ENCODE measurements at regions not wholly inside any gene's neighbourhood (a gene's known extent, or its start where the extent isn't known, plus 50 kb on each side); places are given as distances from the start of the nearest gene placed in this dataset.

DNA sequence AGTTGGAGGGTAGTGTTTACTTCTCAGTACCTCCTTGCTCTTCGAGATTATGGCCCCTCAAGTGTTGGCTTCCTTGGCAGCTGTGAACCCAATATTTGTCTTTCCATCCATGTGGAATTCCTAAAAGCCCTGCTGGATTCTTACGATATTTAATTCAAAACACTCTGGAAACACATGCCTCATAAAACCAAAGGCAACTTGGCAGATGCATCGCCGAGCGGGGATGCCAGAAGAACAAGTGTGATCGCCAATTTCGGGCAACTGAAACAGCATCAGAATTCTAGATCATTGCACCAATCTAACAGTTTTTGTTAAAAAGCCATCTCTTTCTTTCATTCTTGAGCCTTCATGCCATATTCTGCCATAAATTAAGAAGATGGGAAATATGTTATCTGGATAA lies 934.4 kb downstream of the AACS start:
- Histone ChIP-seq H2AFZ (ENCODE audit: low read length) (no peak overlapping the region), H3K79me1 (ENCODE audit: low read depth, low read length) (no peaks in the 10 kb centered on the region), H3K9me3 (replicated peaks in 1 of 2; ENCODE audit: control insufficient read depth in 2 of 2, insufficient read depth in 1 of 2, low read depth in 1 of 2, low read length in 2 of 2) (peaks cover 0 to 3% of the 10 kb centered on the region in 2 donors), H3K23ac (ENCODE audit: low read depth, low read length, poor library complexity) (no peak overlapping the region), H4K8ac (ENCODE audit: low read depth, low read length) (no peak overlapping the region), H3K4me2 (ENCODE audit: insufficient read depth, low read length, poor library complexity, severe bottlenecking) (no peak overlapping the region), H2BK5ac (ENCODE audit: low read length) (no peak overlapping the region), H3K27me3 (ENCODE audit: control insufficient read depth in 3 of 3, insufficient read depth in 3 of 3, low read depth in 1 of 3, low read length in 3 of 3) (no peaks in the 10 kb centered on the region), H2AK5ac (ENCODE audit: low read depth, low read length) (no peak overlapping the region), H2BK15ac (ENCODE audit: low read length) (no peak overlapping the region), H3K18ac (ENCODE audit: low read length) (no peak overlapping the region), H3K36me3 (replicated peaks in 1 of 2; ENCODE audit: control insufficient read depth in 2 of 2, insufficient read depth in 2 of 2, low read length in 2 of 2) (no peaks in the 10 kb centered on the region), H3K4ac (ENCODE audit: low read length) (no peak overlapping the region), H3K9ac (ENCODE audit: low read depth, low read length, poor library complexity) (no peak overlapping the region), H3K14ac (ENCODE audit: low read length) (no peak overlapping the region), H3K4me1 (ENCODE audit: control insufficient read depth in 2 of 2, insufficient read depth in 1 of 2, low read depth in 1 of 2, low read length in 2 of 2) (no peaks in the 10 kb centered on the region), H3K27ac (replicated peaks; ENCODE audit: low read length) (no peak overlapping the region), H4K91ac (ENCODE audit: low read depth, low read length, poor library complexity) (no peak overlapping the region), H3K4me3 (ENCODE audit: low read length in 2 of 2) (no peak overlapping the region), H2BK120ac (ENCODE audit: low read depth, low read length) (no peak overlapping the region), H2BK12ac (ENCODE audit: low read length) (no peak overlapping the region)
- no CpG with 5 or more reads among the region's 7 CpGs for WGBS, 2 donors (ENCODE audit: extremely low coverage in 2 of 2, insufficient read length in 2 of 2, insufficient replicate concordance in 1 of 2)
- DNase-seq (ENCODE audit: low spot score), result no peak

DNA sequence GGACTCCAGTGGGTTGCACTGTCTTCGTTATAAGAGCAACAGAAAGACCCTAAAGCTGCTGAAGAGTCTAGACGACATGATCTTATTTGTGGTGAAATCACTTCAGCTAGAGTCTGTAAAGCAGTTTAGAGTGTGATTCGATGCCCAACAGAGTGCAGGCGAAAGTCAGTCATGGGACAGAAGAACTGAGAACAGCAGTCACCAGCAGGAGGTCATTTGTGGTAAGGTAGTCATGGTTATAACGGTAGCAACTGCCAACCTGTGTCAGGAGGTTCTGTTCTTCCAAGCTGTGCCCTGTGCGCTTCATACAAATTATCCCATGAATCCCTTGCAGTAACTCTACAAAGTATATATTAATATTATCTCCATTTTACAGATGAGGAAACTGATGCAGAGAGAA lies 954.1 kb downstream of the AACS start:
- no peak overlapping the region for H3K14ac ChIP-seq (ENCODE audit: low read length)
- no peak overlapping the region for H3K9ac ChIP-seq (ENCODE audit: low read depth, low read length, poor library complexity)
- WGBS, 2 donors (ENCODE audit: extremely low coverage in 2 of 2, insufficient read length in 2 of 2, insufficient replicate concordance in 1 of 2), result no CpG with 5 or more reads among the region's 6 CpGs
- H2BK5ac ChIP-seq (ENCODE audit: low read length), result no peak overlapping the region
- no peak overlapping the region for H2AFZ ChIP-seq (ENCODE audit: low read length)
- no peak overlapping the region for H3K18ac ChIP-seq (ENCODE audit: low read length)
- H3K4ac ChIP-seq (ENCODE audit: low read length), result no peak overlapping the region
- H4K8ac ChIP-seq (ENCODE audit: low read depth, low read length), result no peak overlapping the region
- H3K4me2 ChIP-seq (ENCODE audit: insufficient read depth, low read length, poor library complexity, severe bottlenecking), result no peak overlapping the region
- H2BK120ac ChIP-seq (ENCODE audit: low read depth, low read length), result no peak overlapping the region
- DNase-seq (ENCODE audit: low spot score), result no peak
- H3K27me3 ChIP-seq (ENCODE audit: control insufficient read depth in 3 of 3, insufficient read depth in 3 of 3, low read depth in 1 of 3, low read length in 3 of 3), result no peaks in the 10 kb centered on the region
- no peaks in the 10 kb centered on the region for H3K4me1 ChIP-seq (ENCODE audit: control insufficient read depth in 2 of 2, insufficient read depth in 1 of 2, low read depth in 1 of 2, low read length in 2 of 2)
- H2AK5ac ChIP-seq (ENCODE audit: low read depth, low read length), result no peak overlapping the region
- no peak overlapping the region for H3K27ac ChIP-seq (replicated peaks; ENCODE audit: low read length)
- no peak overlapping the region for H3K23ac ChIP-seq (ENCODE audit: low read depth, low read length, poor library complexity)
- no peaks in the 10 kb centered on the region for H3K36me3 ChIP-seq (replicated peaks in 1 of 2; ENCODE audit: control insufficient read depth in 2 of 2, insufficient read depth in 2 of 2, low read length in 2 of 2)
- H3K79me1 ChIP-seq (ENCODE audit: low read depth, low read length), result no peaks in the 10 kb centered on the region
- no peak overlapping the region for H4K91ac ChIP-seq (ENCODE audit: low read depth, low read length, poor library complexity)
- H3K4me3 ChIP-seq (ENCODE audit: low read length in 2 of 2), result no peak overlapping the region
- H2BK12ac ChIP-seq (ENCODE audit: low read length), result no peak overlapping the region
- no peak overlapping the region for H2BK15ac ChIP-seq (ENCODE audit: low read length)
- peaks cover 0 to 6% of the 10 kb centered on the region in 2 donors for H3K9me3 ChIP-seq (replicated peaks in 1 of 2; ENCODE audit: control insufficient read depth in 2 of 2, insufficient read depth in 1 of 2, low read depth in 1 of 2, low read length in 2 of 2)

DNA sequence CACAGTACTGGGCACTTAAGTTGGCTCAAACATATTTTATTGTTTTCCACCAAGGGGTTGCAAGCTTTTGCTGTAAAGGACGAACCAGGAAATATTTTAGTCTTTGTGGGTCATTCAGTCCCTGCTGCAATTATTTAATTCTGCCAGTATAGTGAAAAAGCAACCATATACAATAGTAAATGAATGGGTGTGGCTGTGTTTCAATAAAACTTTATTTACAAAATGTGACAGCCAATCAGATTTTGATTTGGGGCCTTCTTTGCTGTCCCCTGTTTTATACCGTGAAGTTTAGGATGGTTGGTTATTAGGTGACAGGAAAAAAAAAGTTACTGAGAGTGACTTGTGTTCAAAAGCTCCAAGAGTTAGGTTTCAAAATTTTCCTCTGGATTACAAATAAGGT lies 956.4 kb downstream of the AACS start:
- Histone ChIP-seq H3K9me3 (replicated peaks in 1 of 2; ENCODE audit: control insufficient read depth in 2 of 2, insufficient read depth in 1 of 2, low read depth in 1 of 2, low read length in 2 of 2) (peaks cover 0 to 6% of the 10 kb centered on the region in 2 donors), H2BK12ac (ENCODE audit: low read length) (no peak overlapping the region)

DNA sequence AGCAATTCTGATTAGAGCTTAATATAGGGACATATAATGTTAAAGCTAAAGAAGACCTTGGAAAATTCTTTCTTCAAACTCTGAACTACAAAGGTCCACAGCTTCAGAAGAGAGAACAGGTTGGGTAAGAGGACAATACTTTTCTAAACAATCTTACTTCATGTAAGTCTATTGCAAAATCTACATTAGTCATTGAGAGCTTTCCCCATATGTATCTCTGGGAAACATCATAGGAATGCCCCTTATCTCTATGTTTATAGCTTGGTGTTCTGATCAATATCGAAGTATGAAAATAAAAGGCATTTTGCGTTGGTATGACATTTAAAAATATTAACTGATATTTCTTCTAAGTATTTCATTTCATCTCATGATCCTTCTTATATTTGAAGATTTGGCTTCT lies 962.6 kb downstream of the AACS start:
- H3K14ac ChIP-seq (ENCODE audit: low read length), result no peak overlapping the region
- no peak overlapping the region for H2AFZ ChIP-seq (ENCODE audit: low read length)
- no peak overlapping the region for H4K8ac ChIP-seq (ENCODE audit: low read depth, low read length)
- H3K4ac ChIP-seq (ENCODE audit: low read length), result no peak overlapping the region
- H3K4me2 ChIP-seq (ENCODE audit: insufficient read depth, low read length, poor library complexity, severe bottlenecking), result no peak overlapping the region
- no peak overlapping the region for H3K4me3 ChIP-seq (ENCODE audit: low read length in 2 of 2)
- no peak overlapping the region for H2BK12ac ChIP-seq (ENCODE audit: low read length)
- no peaks in the 10 kb centered on the region for H3K9me3 ChIP-seq (replicated peaks in 1 of 2; ENCODE audit: control insufficient read depth in 2 of 2, insufficient read depth in 1 of 2, low read depth in 1 of 2, low read length in 2 of 2)
- H3K9ac ChIP-seq (ENCODE audit: low read depth, low read length, poor library complexity), result no peak overlapping the region
- H3K23ac ChIP-seq (ENCODE audit: low read depth, low read length, poor library complexity), result no peak overlapping the region
- no peaks in the 10 kb centered on the region for H3K27me3 ChIP-seq (ENCODE audit: control insufficient read depth in 3 of 3, insufficient read depth in 3 of 3, low read depth in 1 of 3, low read length in 3 of 3)
- no peaks in the 10 kb centered on the region for H3K36me3 ChIP-seq (replicated peaks in 1 of 2; ENCODE audit: control insufficient read depth in 2 of 2, insufficient read depth in 2 of 2, low read length in 2 of 2)
- no peak overlapping the region for H2AK5ac ChIP-seq (ENCODE audit: low read depth, low read length)
- no peak overlapping the region for H2BK15ac ChIP-seq (ENCODE audit: low read length)
- no peak overlapping the region for H3K27ac ChIP-seq (replicated peaks; ENCODE audit: low read length)
- H2BK5ac ChIP-seq (ENCODE audit: low read length), result no peak overlapping the region
- no peak for DNase-seq (ENCODE audit: low spot score)
- H2BK120ac ChIP-seq (ENCODE audit: low read depth, low read length), result no peak overlapping the region
- no peaks in the 10 kb centered on the region for H3K79me1 ChIP-seq (ENCODE audit: low read depth, low read length)
- no peak overlapping the region for H4K91ac ChIP-seq (ENCODE audit: low read depth, low read length, poor library complexity)
- H3K4me1 ChIP-seq (ENCODE audit: control insufficient read depth in 2 of 2, insufficient read depth in 1 of 2, low read depth in 1 of 2, low read length in 2 of 2), result peaks cover 0 to 1% of the 10 kb centered on the region in 2 donors
- no CpG with 5 or more reads among the region's 2 CpGs for WGBS, 2 donors (ENCODE audit: extremely low coverage in 2 of 2, insufficient read length in 2 of 2, insufficient replicate concordance in 1 of 2)
- H3K18ac ChIP-seq (ENCODE audit: low read length), result no peak overlapping the region

More for the DNA sequence above, 956.4 kb downstream of the AACS start:
- Histone ChIP-seq H2BK120ac (ENCODE audit: low read depth, low read length) (no peak overlapping the region), H2AK5ac (ENCODE audit: low read depth, low read length) (no peak overlapping the region), H3K4me1 (ENCODE audit: control insufficient read depth in 2 of 2, insufficient read depth in 1 of 2, low read depth in 1 of 2, low read length in 2 of 2) (peaks cover 0 to 1% of the 10 kb centered on the region in 2 donors), H3K4me3 (ENCODE audit: low read length in 2 of 2) (no peak overlapping the region), H3K18ac (ENCODE audit: low read length) (no peak overlapping the region), H4K8ac (ENCODE audit: low read depth, low read length) (no peak overlapping the region), H3K14ac (ENCODE audit: low read length) (no peak overlapping the region), H2BK5ac (ENCODE audit: low read length) (no peak overlapping the region), H3K9ac (ENCODE audit: low read depth, low read length, poor library complexity) (no peak overlapping the region), H3K27ac (replicated peaks; ENCODE audit: low read length) (no peak overlapping the region), H4K91ac (ENCODE audit: low read depth, low read length, poor library complexity) (no peak overlapping the region), H3K23ac (ENCODE audit: low read depth, low read length, poor library complexity) (no peak overlapping the region), H3K4me2 (ENCODE audit: insufficient read depth, low read length, poor library complexity, severe bottlenecking) (no peak overlapping the region), H3K4ac (ENCODE audit: low read length) (no peak overlapping the region), H3K27me3 (ENCODE audit: control insufficient read depth in 3 of 3, insufficient read depth in 3 of 3, low read depth in 1 of 3, low read length in 3 of 3) (no peaks in the 10 kb centered on the region), H3K79me1 (ENCODE audit: low read depth, low read length) (no peaks in the 10 kb centered on the region), H2AFZ (ENCODE audit: low read length) (no peak overlapping the region), H3K36me3 (replicated peaks in 1 of 2; ENCODE audit: control insufficient read depth in 2 of 2, insufficient read depth in 2 of 2, low read length in 2 of 2) (no peaks in the 10 kb centered on the region), H2BK15ac (ENCODE audit: low read length) (no peak overlapping the region)
- WGBS, 2 donors (ENCODE audit: extremely low coverage in 2 of 2, insufficient read length in 2 of 2, insufficient replicate concordance in 1 of 2), result no CpG with 5 or more reads among the region's 2 CpGs
- DNase-seq (ENCODE audit: low spot score), result no peak
